Body of pancreas (tissue), 4 donors: ENCODE measurements at regions not wholly inside any gene's neighbourhood (a gene's known extent, or its start where the extent isn't known, plus 50 kb on each side); places are given as distances from the start of the nearest gene placed in this dataset.

ENCODE experiments used
- ATAC-seq: fragments of 150-250 bp; one replicate; pipeline ENCODE4 v1.9.1; 2016
- DNase-seq, 4 donors: peaks; one replicate each; pipeline ENCODE4 v3.0.0-alpha.2; 2019
- H3K27ac ChIP-seq, 4 donors: fragments of 200-600 bp; sonication (generic); 1 replicate in 3 of 4; 2 replicates in 1 of 4; pipeline versions ENCODE4 v1.5.1 to v1.6.1; 2016 to 2019; ENCODE audit warnings: mild to moderate bottlenecking in 1 of 4, mixed read lengths in 1 of 4, moderate library complexity in 1 of 4
- H3K27me3 ChIP-seq, 2 donors: fragments of 200-600 bp; sonication (generic); one replicate each; pipeline ENCODE4 v1.6.0; 2016; ENCODE audit warnings: mild to moderate bottlenecking in 1 of 2
- H3K36me3 ChIP-seq, 2 donors: fragments of 200-600 bp; sonication (generic); replicated peaks in 1 of 2; 2 replicates each; pipeline ENCODE4 v1.5.1; 2016; ENCODE audit warnings: low read depth in 2 of 2; ENCODE audit not compliant: insufficient read depth in 1 of 2
- H3K4me1 ChIP-seq: fragments of 200-600 bp; sonication (generic); one replicate; pipeline ENCODE4 v1.6.0; 2016
- H3K4me3 ChIP-seq, 2 donors: fragments of 200-600 bp; sonication (generic); 1 replicate in 1 of 2; 2 replicates in 1 of 2; pipeline ENCODE4 v1.5.1; 2016 to 2019
- H3K9me3 ChIP-seq, 3 donors: fragments of 200-600 bp; sonication (generic); 1 replicate in 2 of 3; 2 replicates in 1 of 3; pipeline ENCODE4 v1.5.1; 2016
- CTCF ChIP-seq, 7 experiments: fragments of 450-650 bp in 4 of 7; fragments of 200-600 bp in 3 of 7; sonication (generic) in 3 of 7; IDR thresholded peaks; one replicate each; pipeline ENCODE4 v1.5.1; 2016 to 2019; ENCODE audit warnings: antibody characterized with exemption in 7 of 7
- POLR2A ChIP-seq, 3 donors: fragments of 450-650 bp; IDR thresholded peaks; one replicate each; pipeline ENCODE4 v1.6.1; 2016; ENCODE audit warnings: antibody characterized with exemption in 3 of 3, mild to moderate bottlenecking in 2 of 3
- WGBS, 2 donors: methylation state at CpG; one replicate each; pipeline ENCODE4 v1.1.5; 2017; 5-methylcytosine and 5-hydroxymethylcytosine counted together
- intact Hi-C: fragments of 100-400 bp; cut with DNase I; formaldehyde crosslinking; loops from one replicate; pipeline ENCODE4 v1.15.1; 2023

DNA sequence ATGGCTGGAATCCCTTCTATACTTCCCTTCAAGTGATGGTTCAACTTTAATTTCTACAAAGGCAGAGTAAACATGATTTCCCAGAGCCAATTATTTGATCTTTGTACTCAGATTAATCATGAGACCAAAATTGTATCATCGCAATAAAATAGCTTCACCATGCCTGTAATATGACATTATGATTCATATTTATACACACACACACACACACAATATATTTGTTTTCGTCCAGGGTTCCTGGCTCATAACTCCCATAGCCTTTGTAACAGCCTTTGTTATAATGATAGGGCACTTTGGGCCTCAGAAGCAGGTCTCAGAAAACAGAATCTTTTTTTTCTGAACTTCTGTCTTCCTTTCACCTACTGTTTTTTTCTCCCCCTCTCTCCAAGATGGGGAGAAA lies 270.6 kb downstream of the ADGRA3 start:
- no peaks in the 10 kb centered on the region for H3K4me1 ChIP-seq
- no peak for TF ChIP-seq CTCF (IDR thresholded peaks at IDR 0.05)
- no peak for TF ChIP-seq POLR2A (IDR thresholded peaks at IDR 0.05)

DNA sequence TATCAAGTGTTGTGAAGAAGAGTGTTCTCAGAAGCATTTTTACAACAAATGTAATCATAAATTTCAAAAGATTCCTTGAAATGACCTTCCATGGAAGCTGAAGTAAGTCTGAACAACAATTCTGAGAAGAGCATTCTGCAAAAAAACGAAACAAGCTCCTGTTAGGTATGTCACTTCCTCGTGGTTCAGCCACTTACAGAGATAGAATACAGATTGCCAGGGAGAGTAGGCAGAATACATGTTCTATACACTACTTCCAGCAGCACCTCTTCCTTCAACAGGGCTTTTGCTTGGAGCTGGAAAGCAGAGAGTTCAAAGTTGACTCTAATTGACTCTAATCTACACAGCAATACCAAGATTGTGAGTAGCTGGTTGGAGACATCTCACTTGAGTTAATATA lies 274.5 kb downstream of the ADGRA3 start:
- Histone ChIP-seq H3K4me3 (no peak overlapping the region), H3K27ac (no peak overlapping the region)

More for the DNA sequence above, 270.6 kb downstream of the ADGRA3 start:
- ATAC-seq (no peak), DNase-seq (no peak)
- H3K36me3 ChIP-seq: no peaks in the 10 kb centered on the region
- intact Hi-C loops: no loop called here
- H3K27ac ChIP-seq: no peak overlapping the region
- no peaks in the 10 kb centered on the region for H3K27me3 ChIP-seq
- no peak overlapping the region for H3K4me3 ChIP-seq
- H3K9me3 ChIP-seq: no peaks in the 10 kb centered on the region
- 61 to 68% methylated on average over 2 of the region's 2 CpGs for WGBS, 2 donors

DNA sequence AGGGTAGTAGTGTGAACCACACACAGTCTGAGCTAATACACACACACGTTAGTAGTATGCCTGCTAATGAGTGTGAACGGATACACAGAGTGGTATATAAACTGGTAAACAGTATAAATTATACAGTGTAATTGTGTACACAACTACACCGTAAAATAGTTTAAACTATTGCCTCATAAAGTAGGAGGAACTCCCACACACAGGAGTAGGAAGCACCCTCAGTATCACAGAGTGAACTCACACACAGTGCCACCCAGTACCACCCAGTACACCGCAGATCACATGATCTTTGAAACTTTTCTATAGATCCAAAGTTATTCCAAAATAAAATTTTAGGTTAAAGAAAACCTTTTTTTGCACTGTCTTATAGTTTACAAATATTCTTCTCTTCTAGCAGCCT lies 275.1 kb downstream of the ADGRA3 start:
- Histone ChIP-seq H3K9me3 (no peaks in the 10 kb centered on the region), H3K27ac (no peak overlapping the region), H3K27me3 (no peaks in the 10 kb centered on the region), H3K4me3 (no peak overlapping the region), H3K4me1 (peaks cover 10% of the 10 kb centered on the region), H3K36me3 (no peaks in the 10 kb centered on the region)
- intact Hi-C loops: no loop called here
- no peak for ATAC-seq
- DNase-seq: no peak
- TF ChIP-seq POLR2A (IDR thresholded peaks at IDR 0.05) (no peak), CTCF (IDR thresholded peaks at IDR 0.05) (no peak)
- 76 to 81% methylated on average over 4 of the region's 4 CpGs for WGBS, 2 donors

More for the DNA sequence above, 274.5 kb downstream of the ADGRA3 start:
- intact Hi-C loops: no loop called here
- no peak for ATAC-seq
- no peaks in the 10 kb centered on the region for H3K36me3 ChIP-seq
- no peak for DNase-seq
- H3K27me3 ChIP-seq: no peaks in the 10 kb centered on the region
- no peak for TF ChIP-seq CTCF (IDR thresholded peaks at IDR 0.05)
- no peak for TF ChIP-seq POLR2A (IDR thresholded peaks at IDR 0.05)
- H3K9me3 ChIP-seq: no peaks in the 10 kb centered on the region
- WGBS, 2 donors: 28 to 47% methylated on average over 2 of the region's 2 CpGs
- peaks cover 10% of the 10 kb centered on the region for H3K4me1 ChIP-seq

DNA sequence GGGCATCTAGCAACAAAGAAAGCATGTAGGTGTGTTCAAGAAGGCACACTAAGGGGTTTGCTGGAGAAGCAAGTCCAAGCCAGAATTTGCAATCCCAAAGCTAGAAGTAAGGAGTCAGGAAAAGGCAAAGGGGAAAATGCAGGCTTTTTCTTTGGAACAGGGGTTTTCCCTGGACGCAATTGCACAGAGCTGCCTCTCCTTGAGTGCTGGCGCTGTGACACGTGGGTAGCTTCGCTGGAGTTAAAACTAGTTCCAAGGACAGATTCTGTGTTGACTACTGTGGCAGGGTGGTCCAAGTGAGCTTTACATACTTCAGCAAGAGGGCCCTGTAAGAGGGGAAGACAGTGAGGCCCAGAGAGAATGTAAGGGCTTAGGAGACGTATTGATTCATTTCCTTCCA lies 277.1 kb downstream of the ADGRA3 start:
- DNase-seq: no peak
- no peak overlapping the region for H3K4me3 ChIP-seq
- WGBS, 2 donors: 47 to 49% methylated on average over 5 of the region's 5 CpGs

More for the DNA sequence above, 277.1 kb downstream of the ADGRA3 start:
- H3K27ac ChIP-seq: no peak overlapping the region
- no peaks in the 10 kb centered on the region for H3K36me3 ChIP-seq
- no peaks in the 10 kb centered on the region for H3K27me3 ChIP-seq
- peaks cover 10% of the 10 kb centered on the region for H3K4me1 ChIP-seq
- intact Hi-C loops: no loop called here
- TF ChIP-seq POLR2A (IDR thresholded peaks at IDR 0.05) (no peak), CTCF (IDR thresholded peaks at IDR 0.05) (no peak)
- H3K9me3 ChIP-seq: no peaks in the 10 kb centered on the region
- no peak for ATAC-seq
